ENCODE measurements at regions not wholly inside any gene's neighbourhood (a gene's known extent, or its start where the extent isn't known, plus 50 kb on each side); places are given as distances from the start of the nearest gene placed in this dataset.
"Not testable (repeated sequence)": the region's sequence is repeated elsewhere in the genome, so short reads cannot be mapped to it uniquely, and the experiment has no call there.

- peak; percentile 34 for DNase-seq
These were observed 121.4 kb upstream of the GMNC start for GRCh38 chr3:190983875-190984274.

- no peak for DNase-seq
These were observed 111.3 kb upstream of the GMNC start for GRCh38 chr3:190973771-190974170.

- DNase-seq, result no peak
These were observed 110.4 kb upstream of the GMNC start for GRCh38 chr3:190972840-190973270.

- DNase-seq, result no peak
These were observed 109.7 kb upstream of the GMNC start for GRCh38 chr3:190972196-190972595.

- DNase-seq, result no peak
These were observed 108.1 kb upstream of the GMNC start for GRCh38 chr3:190970560-190970959.

GRCh38 chr3:190968616-190969015, 106.1 kb upstream of the GMNC start:
- DNase-seq, result no peak

- not testable (repeated sequence) for DNase-seq
These were observed 102.4 kb upstream of the GMNC start for GRCh38 chr3:190964931-190965330.

GRCh38 chr3:190959077-190959476, 96.6 kb upstream of the GMNC start:
- no peak for DNase-seq

GRCh38 chr3:190941694-190942260, 79.3 kb upstream of the GMNC start:
- no peak for DNase-seq

GRCh38 chr3:190934616-190935015, 72.1 kb upstream of the GMNC start:
- not testable (repeated sequence) for DNase-seq

- no peak for DNase-seq
These were observed 64.1 kb upstream of the GMNC start for GRCh38 chr3:190926619-190927018.

GRCh38 chr3:190912736-190913135, 50.2 kb upstream of the GMNC start:
- DNase-seq, result no peak

Data from KG1 (cell line).